ENCODE measurements at regions not wholly inside any gene's neighbourhood (a gene's known extent, or its start where the extent isn't known, plus 50 kb on each side); places are given as distances from the start of the nearest gene placed in this dataset.

GRCh38 chr4:147303174-147303872 lies 177.6 kb upstream of the EDNRA start:
- TF ChIP-seq CTCF (optimal IDR thresholded peaks at IDR 0.05 in 1 of 3, IDR thresholded peaks at IDR 0.05 in 1 of 3, conservative IDR thresholded peaks at IDR 0.05 in 1 of 3; ENCODE audit: extremely low read depth in 1 of 3, insufficient read depth in 2 of 3, low read length in 3 of 3) (no peak), EZH2 (IDR thresholded peaks at IDR 0.05; ENCODE audit: low read length) (no peak)
